KBM-7 (cell line): ENCODE measurements at regions not wholly inside any gene's neighbourhood (a gene's known extent, or its start where the extent isn't known, plus 50 kb on each side); places are given as distances from the start of the nearest gene placed in this dataset.

Experiments used
- DNase-seq: peaks from one replicate; pipeline ENCODE4 v3.0.0-alpha.2; 2015
- in situ Hi-C: fragments of 300-500 bp; cut with MboI; formaldehyde crosslinking; loops from 2 replicates; pipeline ENCODE4 v1.14.3; 2020; ENCODE audit warnings: low sequenced_read_pairs, low pct_unique_long_range_greater_than_20kb, mixed read lengths

DNA sequence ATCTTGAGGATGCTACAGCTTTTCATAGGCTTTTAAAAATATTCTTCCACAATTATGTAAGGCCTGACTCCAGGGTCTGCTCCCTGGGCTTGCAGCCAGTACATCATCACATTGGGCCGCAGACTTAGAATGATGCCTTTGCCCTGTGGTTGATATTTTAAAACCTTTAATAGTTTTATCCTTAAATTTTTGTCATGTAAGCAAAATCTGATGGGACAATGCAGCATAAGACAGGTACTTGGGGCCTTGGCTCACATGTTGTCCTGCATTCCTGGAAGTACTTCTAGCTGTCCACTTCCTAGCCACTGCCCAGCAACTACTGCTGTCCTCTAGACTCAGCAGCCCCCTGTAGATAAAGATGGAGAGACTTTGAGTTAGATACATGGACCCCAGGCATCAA lies 197.3 kb upstream of the SLITRK3 start:
- in situ Hi-C loops: no loop called here
- no peak for DNase-seq

DNA sequence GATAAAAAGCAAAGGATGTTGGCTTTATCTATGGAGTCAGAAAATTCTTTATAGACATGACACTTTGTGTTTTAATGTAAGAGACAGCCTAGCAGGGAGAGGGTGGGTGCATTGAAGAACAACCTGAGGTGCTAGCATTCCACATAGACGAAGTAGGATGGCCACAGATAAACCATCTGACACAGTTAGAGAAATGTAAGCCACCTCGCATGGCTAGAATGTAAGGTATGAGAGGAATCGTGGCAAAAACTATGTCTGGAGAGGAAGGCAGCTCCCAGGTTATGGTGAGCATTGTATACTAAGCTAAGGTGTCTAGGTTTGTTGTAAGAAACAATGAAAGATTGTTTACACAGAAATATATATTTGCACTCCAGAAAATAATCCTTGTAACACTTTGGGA lies 194.0 kb upstream of the SLITRK3 start:
- no peak for DNase-seq
- in situ Hi-C loops: no loop called here

DNA sequence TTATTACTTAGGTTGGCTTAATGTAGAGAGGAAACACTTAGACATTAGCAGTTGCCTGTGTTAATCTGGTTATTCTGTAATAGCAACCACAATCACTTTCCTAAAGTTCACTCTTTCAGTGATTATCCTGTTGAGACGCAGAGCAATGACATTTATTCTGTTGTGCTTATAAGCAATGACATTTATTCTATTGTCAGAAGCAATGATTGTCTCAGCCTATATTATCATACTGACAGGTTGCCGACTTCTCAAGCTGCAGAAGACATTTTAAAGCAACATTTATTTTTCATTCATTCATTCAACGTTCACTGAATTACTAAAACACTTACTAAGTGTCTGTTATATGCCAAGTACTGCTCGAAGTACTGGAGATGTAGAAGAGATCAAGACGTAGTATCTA lies 193.5 kb upstream of the SLITRK3 start:
- DNase-seq: no peak
- in situ Hi-C loops: no loop called here

DNA sequence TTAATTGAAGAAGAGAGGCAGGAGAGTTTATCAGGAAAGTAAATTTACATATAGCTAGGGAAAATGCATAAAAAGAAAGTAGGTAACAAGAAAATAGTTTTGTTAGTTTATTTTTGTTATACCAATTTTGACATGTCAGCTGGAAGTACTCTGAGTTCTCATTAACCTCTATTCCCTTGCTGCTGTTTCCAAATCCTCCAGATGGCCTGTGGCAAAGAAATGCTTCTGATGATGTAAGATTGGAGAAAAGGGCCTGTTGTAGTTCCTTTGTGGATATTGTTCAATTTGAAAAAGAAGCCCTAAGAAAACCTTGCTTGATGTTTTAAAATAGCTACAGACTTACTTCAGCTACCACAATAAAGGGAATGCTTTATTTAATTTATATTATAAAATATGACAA lies 192.9 kb upstream of the SLITRK3 start:
- in situ Hi-C loops: no loop called here
- no peak for DNase-seq

DNA sequence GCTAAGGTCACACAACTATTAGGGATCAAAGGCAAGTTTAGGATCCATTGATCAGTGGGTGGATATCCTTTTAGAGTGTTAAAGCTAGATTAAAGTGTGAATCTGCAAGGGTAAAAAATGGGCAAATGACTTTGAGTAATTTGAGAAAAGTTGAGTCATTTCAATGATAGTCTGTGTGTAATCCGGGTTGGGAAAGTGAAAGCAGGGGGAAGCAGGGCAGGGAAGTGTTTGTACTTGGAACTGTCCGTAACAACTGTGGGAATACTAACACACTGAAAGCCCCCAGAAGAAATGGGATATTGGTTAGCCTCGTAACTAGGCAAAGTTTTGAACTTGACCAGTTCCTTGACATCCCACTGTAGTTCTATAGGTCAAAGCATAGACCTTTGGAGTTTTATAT lies 187.2 kb upstream of the SLITRK3 start:
- DNase-seq: no peak
- in situ Hi-C loops: no loop called here

DNA sequence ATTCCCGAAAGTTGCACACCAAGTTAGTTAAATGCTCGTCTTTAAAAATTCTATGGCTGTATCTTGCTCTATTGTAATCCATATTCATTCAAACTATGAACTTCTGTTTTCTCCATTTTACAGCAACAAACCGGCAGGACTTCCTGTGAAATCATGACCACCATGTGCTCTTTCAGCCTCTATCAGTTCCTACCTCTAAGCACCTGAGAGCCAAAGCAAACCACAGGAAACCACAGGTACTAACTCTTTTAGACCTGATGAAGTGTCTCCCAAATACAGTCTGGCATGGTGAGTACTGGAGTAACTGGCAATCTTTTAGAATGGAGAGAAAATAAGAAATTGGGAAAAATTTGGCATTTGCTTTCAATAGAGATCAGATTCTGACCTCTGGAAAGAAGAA lies 186.5 kb upstream of the SLITRK3 start:
- no peak for DNase-seq
- in situ Hi-C loops: no loop called here

DNA sequence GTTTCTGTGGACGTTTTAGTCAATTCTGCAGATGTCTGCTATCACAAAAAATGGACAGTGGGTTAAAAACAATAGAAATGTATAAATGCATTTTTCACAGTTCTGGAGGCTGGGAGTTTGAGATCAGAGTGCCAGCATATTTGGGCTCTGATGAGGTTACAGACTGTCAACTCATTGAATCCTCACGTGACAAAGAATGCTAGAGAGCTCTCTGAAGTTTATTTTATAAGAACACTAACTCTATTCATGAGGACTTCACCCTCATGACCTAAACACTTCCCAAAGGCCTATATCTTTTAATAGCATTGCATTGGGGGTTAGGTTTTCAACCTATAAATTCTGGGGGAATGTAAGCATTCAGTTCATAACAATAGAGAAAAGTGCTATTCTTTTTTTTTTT lies 182.6 kb upstream of the SLITRK3 start:
- in situ Hi-C loops: no loop called here
- no peak for DNase-seq

DNA sequence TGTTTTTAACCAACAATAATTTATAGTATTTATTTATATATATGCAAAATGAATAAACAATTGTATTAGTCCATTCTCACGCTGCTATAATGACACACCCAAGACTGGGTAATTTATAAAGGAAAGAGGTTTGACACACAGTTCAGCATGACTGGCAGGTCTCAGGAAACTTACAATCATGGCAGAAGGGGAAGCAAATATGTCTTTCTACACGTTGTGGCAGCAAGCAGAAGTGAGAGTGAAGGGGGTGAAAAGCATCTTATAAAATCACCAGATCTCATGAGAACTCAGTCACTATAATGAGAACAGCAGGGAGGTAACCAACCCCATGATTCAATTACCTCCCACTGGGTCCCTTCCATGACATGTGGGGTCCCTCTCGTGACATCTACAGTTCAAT lies 162.8 kb upstream of the SLITRK3 start:
- in situ Hi-C loops: no loop called here
- no peak for DNase-seq

DNA sequence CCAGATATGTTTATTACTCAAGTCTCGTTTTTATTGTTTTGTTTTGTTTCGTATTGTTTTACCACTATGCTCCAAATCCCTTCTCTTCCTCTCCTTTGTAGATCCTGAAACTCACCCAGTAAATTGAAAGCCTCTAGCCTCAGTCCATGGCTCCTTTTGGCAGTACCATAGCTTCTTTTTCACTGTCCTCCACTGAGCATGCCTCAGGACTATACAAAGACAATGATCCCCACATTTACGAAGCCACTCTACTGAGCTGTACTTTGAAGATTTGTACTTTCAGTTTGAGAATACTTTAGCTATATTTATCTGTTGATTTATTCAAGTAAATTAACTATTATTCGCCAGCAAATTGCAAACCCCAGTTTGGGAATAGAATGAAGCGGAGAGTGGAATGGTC lies 159.1 kb upstream of the SLITRK3 start:
- no peak for DNase-seq
- in situ Hi-C loops: no loop called here

DNA sequence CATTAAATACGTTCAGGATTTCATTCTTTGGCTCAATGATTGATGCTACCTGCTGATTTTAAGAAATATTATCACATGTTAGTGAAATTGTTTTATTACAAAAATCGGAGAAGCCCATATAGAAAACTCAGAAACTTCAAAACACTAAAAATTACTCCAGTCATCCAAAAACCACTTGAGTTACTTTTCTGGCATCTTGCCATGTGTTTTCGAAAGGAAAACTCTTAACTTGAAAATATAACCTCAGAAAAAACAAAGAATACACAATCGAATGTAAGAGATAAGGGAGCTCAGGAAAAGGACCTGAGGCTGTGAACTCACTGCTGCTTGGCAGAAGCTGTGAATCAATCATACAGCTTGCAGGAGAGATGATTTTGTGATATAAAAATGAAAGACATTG lies 151.3 kb upstream of the SLITRK3 start:
- no peak for DNase-seq
- in situ Hi-C loops: no loop called here

DNA sequence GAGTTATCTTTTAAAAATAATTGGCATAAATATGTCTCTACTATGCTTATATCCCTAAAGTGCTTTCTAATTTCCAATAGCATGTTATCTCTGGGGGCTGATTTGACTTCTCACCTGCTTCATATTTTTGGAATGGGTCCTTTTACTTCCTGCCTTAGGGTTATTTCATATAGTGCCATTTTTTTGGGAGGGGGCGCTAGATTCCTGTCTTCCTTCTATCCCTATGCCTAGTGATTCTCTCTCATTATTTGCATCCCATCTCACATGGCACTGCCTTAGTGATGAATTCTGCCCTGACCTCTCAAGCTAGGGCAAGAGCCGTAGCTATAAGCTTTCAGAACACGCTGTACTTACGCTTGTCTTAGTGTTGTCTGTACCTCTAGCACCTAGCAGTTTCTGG lies 150.3 kb upstream of the SLITRK3 start:
- in situ Hi-C loops: no loop called here
- DNase-seq: no peak

DNA sequence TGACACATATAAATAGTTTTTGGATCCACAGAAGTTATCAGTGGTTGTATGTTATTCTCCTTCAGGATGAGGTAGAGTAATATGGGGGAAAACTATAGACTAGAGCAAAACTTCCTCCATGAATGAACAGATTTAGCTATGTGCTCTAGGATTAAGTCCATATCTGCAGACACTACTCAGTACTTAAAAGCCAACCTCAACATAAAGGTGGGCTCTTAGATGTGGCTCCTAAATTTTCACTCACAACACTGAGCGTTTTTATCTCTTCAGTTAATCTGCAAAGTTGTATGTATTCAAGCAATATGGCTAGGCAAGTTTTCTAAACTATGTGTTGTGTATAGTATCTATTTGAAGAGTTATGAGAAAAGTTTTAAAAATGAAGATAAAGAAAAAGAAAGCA lies 147.0 kb upstream of the SLITRK3 start:
- in situ Hi-C loops: no loop called here
- DNase-seq: no peak

DNA sequence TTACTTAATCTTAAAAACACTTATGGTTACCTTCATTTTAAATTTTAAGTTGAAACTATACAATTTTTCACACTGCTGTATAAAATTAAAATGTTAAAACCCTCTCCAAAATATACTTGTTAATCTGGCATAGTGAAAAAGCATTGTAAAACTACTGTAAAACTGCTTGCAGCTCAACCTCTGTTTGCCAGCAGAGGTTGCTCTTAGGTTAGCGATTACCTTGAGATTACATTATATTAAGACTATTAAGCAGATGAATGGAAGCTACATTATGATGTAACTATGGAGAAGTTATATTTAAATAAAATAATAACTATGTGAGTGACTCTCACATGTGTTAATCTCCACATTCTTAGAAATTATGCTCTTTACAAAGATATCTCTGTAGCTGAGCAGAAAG lies 143.6 kb upstream of the SLITRK3 start:
- DNase-seq: no peak
- in situ Hi-C loops: no loop called here

DNA sequence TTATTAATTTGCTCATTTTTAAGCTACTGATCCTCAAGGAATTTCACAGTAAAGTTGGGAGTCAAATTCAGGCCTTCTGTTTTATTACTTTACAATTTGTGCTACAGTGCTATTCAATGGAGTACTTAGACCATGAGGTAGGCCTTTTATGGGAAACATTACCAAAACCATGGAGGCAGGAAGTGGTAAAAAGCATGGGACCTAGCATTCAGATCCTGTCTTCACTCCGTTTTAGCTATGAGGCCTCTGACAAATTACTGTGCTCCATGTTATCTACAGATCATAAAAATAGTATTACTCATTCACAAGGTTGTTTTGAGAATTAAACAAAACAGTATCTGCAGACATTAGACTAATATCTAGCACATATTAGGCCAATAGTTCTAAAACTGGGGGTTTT lies 140.6 kb upstream of the SLITRK3 start:
- DNase-seq: no peak
- in situ Hi-C loops: no loop called here
